GM18499 (cell line): ENCODE measurements at regions not wholly inside any gene's neighbourhood (a gene's known extent, or its start where the extent isn't known, plus 50 kb on each side); places are given as distances from the start of the nearest gene placed in this dataset.
"Not testable (repeated sequence)": the region's sequence is repeated elsewhere in the genome, so short reads cannot be mapped to it uniquely, and the experiment has no call there.

Source experiments
- ATAC-seq: cut with Tn5 transposase; IDR thresholded peaks from one replicate; pipeline ENCODE4 v1.9.1; 2021; ENCODE audit warnings: moderate number of reproducible peaks; ENCODE audit not compliant: insufficient read depth, unreplicated experiment

- ATAC-seq = not testable (repeated sequence)
Measured at GRCh38 chr2:111382507-111382906, 261.8 kb downstream of the BCL2L11 start.

- not testable (repeated sequence) for ATAC-seq
Measured at GRCh38 chr2:111383311-111383710, 262.6 kb downstream of the BCL2L11 start.

GRCh38 chr2:111385226-111385957 is 264.7 kb downstream of the BCL2L11 start:
- not testable (repeated sequence) for ATAC-seq

- not testable (repeated sequence) for ATAC-seq
Measured at GRCh38 chr2:111390605-111391004, 269.9 kb downstream of the BCL2L11 start.

GRCh38 chr2:111395350-111396128 is 274.8 kb downstream of the BCL2L11 start:
- ATAC-seq = not testable (repeated sequence)

- ATAC-seq = not testable (repeated sequence)
Measured at GRCh38 chr2:111400598-111401253, 280.0 kb downstream of the BCL2L11 start.

GRCh38 chr2:111401270-111402140 is 280.8 kb downstream of the BCL2L11 start:
- not testable (repeated sequence) for ATAC-seq

- not testable (repeated sequence) for ATAC-seq
Measured at GRCh38 chr2:111402450-111402849, 281.7 kb downstream of the BCL2L11 start.

- ATAC-seq = not testable (repeated sequence)
Measured at GRCh38 chr2:111403287-111403686, 282.6 kb downstream of the BCL2L11 start.

- ATAC-seq = not testable (repeated sequence)
Measured at GRCh38 chr2:111406616-111407015, 285.9 kb downstream of the BCL2L11 start.

- ATAC-seq = not testable (repeated sequence)
Measured at GRCh38 chr2:111407632-111408194, 287.0 kb downstream of the BCL2L11 start.

- not testable (repeated sequence) for ATAC-seq
Measured at GRCh38 chr2:111410868-111411406, 290.2 kb downstream of the BCL2L11 start.

- ATAC-seq = not testable (repeated sequence)
Measured at GRCh38 chr2:111411867-111412681, 291.4 kb downstream of the BCL2L11 start.

- ATAC-seq = not testable (repeated sequence)
Measured at GRCh38 chr2:111412841-111413650, 292.3 kb downstream of the BCL2L11 start.

GRCh38 chr2:111413950-111414349 is 293.2 kb downstream of the BCL2L11 start:
- ATAC-seq = not testable (repeated sequence)

- not testable (repeated sequence) for ATAC-seq
Measured at GRCh38 chr2:111415765-111416743, 295.3 kb downstream of the BCL2L11 start.
